Naive B cell (primary cell): ENCODE measurements at regions not wholly inside any gene's neighbourhood (a gene's known extent, or its start where the extent isn't known, plus 50 kb on each side); places are given as distances from the start of the nearest gene placed in this dataset.
"Not testable (repeated sequence)": the region's sequence is repeated elsewhere in the genome, so short reads cannot be mapped to it uniquely, and the experiment has no call there.

ENCODE experiments used
- ATAC-seq, 2 donors: fragments of 150-1000 bp; cut with Tn5 transposase; 2 replicates each; pipeline ENCODE4 v1.10.0; 2021; ENCODE audit warnings: low read depth in 2 of 2, mild to moderate bottlenecking in 2 of 2, moderate library complexity in 2 of 2
- DNase-seq: peaks from one replicate; pipeline ENCODE4 v3.0.0; 2022
- H3K27ac Mint-ChIP-seq, 6 donors: one replicate each; pipeline ENCODE4 v1.8.0; 2020 to 2022; ENCODE audit warnings: mild to moderate bottlenecking in 6 of 6, mixed read lengths in 6 of 6, moderate library complexity in 5 of 6, inconsistent platforms in 2 of 6
- H3K27me3 Mint-ChIP-seq, 3 donors: one replicate each; pipeline ENCODE4 v1.8.0; 2021 to 2022; ENCODE audit warnings: mixed read lengths in 3 of 3, mild to moderate bottlenecking in 1 of 3
- H3K36me3 Mint-ChIP-seq, 2 donors: one replicate each; pipeline ENCODE4 v1.8.0; 2020 to 2022; ENCODE audit warnings: mixed read lengths in 2 of 2, inconsistent platforms in 1 of 2, mild to moderate bottlenecking in 1 of 2
- H3K4me1 Mint-ChIP-seq, 3 donors: one replicate each; pipeline ENCODE4 v1.8.0; 2020 to 2022; ENCODE audit warnings: mixed read lengths in 3 of 3, inconsistent platforms in 1 of 3, mild to moderate bottlenecking in 1 of 3, moderate library complexity in 1 of 3
- H3K4me3 Mint-ChIP-seq, 8 donors: one replicate each; pipeline ENCODE4 v1.8.0; 2020 to 2022; ENCODE audit warnings: mild to moderate bottlenecking in 8 of 8, mixed read lengths in 8 of 8, moderate library complexity in 8 of 8, inconsistent platforms in 2 of 8
- H3K9me3 Mint-ChIP-seq, 7 donors: one replicate each; pipeline ENCODE4 v1.8.0; 2020 to 2022; ENCODE audit warnings: mixed read lengths in 7 of 7, mild to moderate bottlenecking in 5 of 7, inconsistent platforms in 2 of 7, moderate library complexity in 1 of 7

- H3K27ac Mint-ChIP-seq, result no peak overlapping the region
- DNase-seq, result no peak
These were observed 392.7 kb downstream of the THBS2 start for GRCh38 chr6:168860987-168861386.

GRCh38 chr6:168860341-168860740 is 393.3 kb downstream of the THBS2 start:
- Mint-ChIP-seq H3K27me3 (peaks cover 0 to 4% (median 0%) of the 10 kb centered on the region in 3 donors), H3K4me1 (no peaks in the 10 kb centered on the region), H3K9me3 (no peaks in the 10 kb centered on the region), H3K4me3 (no peak overlapping the region), H3K36me3 (no peaks in the 10 kb centered on the region), H3K27ac (no peak overlapping the region)
- no peak for ATAC-seq
- no peak for DNase-seq

More at GRCh38 chr6:168860987-168861386, 392.7 kb downstream of the THBS2 start:
- Mint-ChIP-seq H3K4me3 (no peak overlapping the region), H3K36me3 (no peaks in the 10 kb centered on the region), H3K9me3 (no peaks in the 10 kb centered on the region), H3K27me3 (peaks cover 0 to 4% (median 0%) of the 10 kb centered on the region in 3 donors), H3K4me1 (no peaks in the 10 kb centered on the region)
- ATAC-seq, result no peak

GRCh38 chr6:168858926-168859325 is 394.7 kb downstream of the THBS2 start:
- Mint-ChIP-seq H3K27ac (no peak overlapping the region), H3K9me3 (no peaks in the 10 kb centered on the region), H3K27me3 (peaks cover 0 to 4% (median 0%) of the 10 kb centered on the region in 3 donors), H3K4me3 (no peak overlapping the region), H3K36me3 (no peaks in the 10 kb centered on the region), H3K4me1 (no peaks in the 10 kb centered on the region)
- no peak for ATAC-seq
- no peak for DNase-seq

- DNase-seq, result no peak
- no peak overlapping the region for H3K4me3 Mint-ChIP-seq
- no peak overlapping the region for H3K27ac Mint-ChIP-seq
- no peaks in the 10 kb centered on the region for H3K4me1 Mint-ChIP-seq
- peaks cover 0 to 4% (median 0%) of the 10 kb centered on the region in 3 donors for H3K27me3 Mint-ChIP-seq
- ATAC-seq, result no peak
- no peaks in the 10 kb centered on the region for H3K36me3 Mint-ChIP-seq
- no peaks in the 10 kb centered on the region for H3K9me3 Mint-ChIP-seq
These were observed 396.7 kb downstream of the THBS2 start for GRCh38 chr6:168856914-168857313.

GRCh38 chr6:168852376-168852884 is 401.2 kb downstream of the THBS2 start:
- no peaks in the 10 kb centered on the region for H3K27me3 Mint-ChIP-seq
- peaks cover 0 to 7% (median 4%) of the 10 kb centered on the region in 3 donors for H3K4me1 Mint-ChIP-seq
- ATAC-seq, result no peak
- no peak overlapping the region for H3K4me3 Mint-ChIP-seq
- H3K9me3 Mint-ChIP-seq, result no peaks in the 10 kb centered on the region
- no peaks in the 10 kb centered on the region for H3K36me3 Mint-ChIP-seq
- no peak overlapping the region for H3K27ac Mint-ChIP-seq
- DNase-seq, result no peak

GRCh38 chr6:168851460-168852375 is 401.9 kb downstream of the THBS2 start:
- Mint-ChIP-seq H3K4me3 (peak overlapping the region in 1 of 8 donors; percentile 22), H3K27ac (peak overlapping the region in 1 of 6 donors; percentile 36), H3K4me1 (peaks cover 0 to 7% (median 4%) of the 10 kb centered on the region in 3 donors), H3K36me3 (no peaks in the 10 kb centered on the region), H3K9me3 (no peaks in the 10 kb centered on the region), H3K27me3 (no peaks in the 10 kb centered on the region)
- ATAC-seq (no peak), DNase-seq (no peak)

- not testable (repeated sequence) for H3K4me1 Mint-ChIP-seq, H3K9me3 Mint-ChIP-seq, H3K27me3 Mint-ChIP-seq, DNase-seq, H3K36me3 Mint-ChIP-seq, H3K27ac Mint-ChIP-seq, ATAC-seq, H3K4me3 Mint-ChIP-seq
These were observed 403.5 kb downstream of the THBS2 start for GRCh38 chr6:168850027-168850736.

- H3K4me1 Mint-ChIP-seq, result peaks cover 0 to 7% (median 4%) of the 10 kb centered on the region in 3 donors
- no peak overlapping the region for H3K27ac Mint-ChIP-seq
- no peaks in the 10 kb centered on the region for H3K9me3 Mint-ChIP-seq
- no peaks in the 10 kb centered on the region for H3K36me3 Mint-ChIP-seq
- H3K4me3 Mint-ChIP-seq, result peak overlapping the region in 1 of 8 donors; percentile 42
- ATAC-seq, result no peak
- H3K27me3 Mint-ChIP-seq, result no peaks in the 10 kb centered on the region
- DNase-seq, result no peak
These were observed 404.2 kb downstream of the THBS2 start for GRCh38 chr6:168849459-168849858.

GRCh38 chr6:168848797-168849196 is 404.8 kb downstream of the THBS2 start:
- ATAC-seq (no peak), DNase-seq (no peak)
- Mint-ChIP-seq H3K4me1 (peaks cover 0 to 7% (median 4%) of the 10 kb centered on the region in 3 donors), H3K9me3 (no peaks in the 10 kb centered on the region), H3K27me3 (no peaks in the 10 kb centered on the region), H3K27ac (peak overlapping the region in 2 of 6 donors; percentile 23 to 61), H3K4me3 (no peak overlapping the region), H3K36me3 (no peaks in the 10 kb centered on the region)

- Mint-ChIP-seq H3K27me3 (no peaks in the 10 kb centered on the region), H3K9me3 (peaks cover 0 to 4% (median 2%) of the 10 kb centered on the region in 7 donors), H3K4me1 (peaks cover 0 to 4% (median 0%) of the 10 kb centered on the region in 3 donors), H3K27ac (no peak overlapping the region), H3K4me3 (no peak overlapping the region), H3K36me3 (no peaks in the 10 kb centered on the region)
- ATAC-seq, result no peak
- DNase-seq, result no peak
These were observed 404.0 kb downstream of the SMOC2 start for GRCh38 chr6:168844821-168845609.

GRCh38 chr6:168842632-168843212 is 401.7 kb downstream of the SMOC2 start:
- not testable (repeated sequence) for H3K27me3 Mint-ChIP-seq, H3K4me3 Mint-ChIP-seq, H3K27ac Mint-ChIP-seq, ATAC-seq, H3K4me1 Mint-ChIP-seq, DNase-seq
- H3K9me3 Mint-ChIP-seq, result peaks cover 0 to 20% (median 7%) of the 10 kb centered on the region in 7 donors
- H3K36me3 Mint-ChIP-seq, result peaks cover 0 to 16% of the 10 kb centered on the region in 2 donors

- Mint-ChIP-seq H3K27me3 (no peaks in the 10 kb centered on the region), H3K36me3 (peaks cover 0 to 16% of the 10 kb centered on the region in 2 donors), H3K4me3 (no peak overlapping the region), H3K4me1 (peaks cover 0 to 7% (median 4%) of the 10 kb centered on the region in 3 donors), H3K27ac (peak overlapping the region in 2 of 6 donors; percentile 56 to 60), H3K9me3 (peaks cover 0 to 20% (median 7%) of the 10 kb centered on the region in 7 donors)
- ATAC-seq, result no peak
- no peak for DNase-seq
These were observed 400.8 kb downstream of the SMOC2 start for GRCh38 chr6:168841609-168842278.
